K562 (cell line): ENCODE measurements at regions not wholly inside any gene's neighbourhood (a gene's known extent, or its start where the extent isn't known, plus 50 kb on each side); places are given as distances from the start of the nearest gene placed in this dataset.
"Not testable (repeated sequence)": the region's sequence is repeated elsewhere in the genome, so short reads cannot be mapped to it uniquely, and the experiment has no call there.

Experiments
- CHD2 ChIP-seq: IDR thresholded peaks from 2 replicates; pipeline ENCODE4 v1.6.1; 2011; ENCODE audit warnings: low read depth, low read length
- NBN ChIP-seq: fragments of 450-650 bp; IDR thresholded peaks from 2 replicates; pipeline ENCODE4 v1.6.1; 2016; ENCODE audit warnings: low read depth, mild to moderate bottlenecking
- TF ChIP-seq, protein P1 (sequence below): sonication (generic); formaldehyde crosslinking; IDR thresholded peaks from 2 replicates; pipeline ENCODE4 v1.8.0; 2022; ENCODE audit warnings: missing genetic modification reagents, mild to moderate bottlenecking, borderline replicate concordance

DNA sequence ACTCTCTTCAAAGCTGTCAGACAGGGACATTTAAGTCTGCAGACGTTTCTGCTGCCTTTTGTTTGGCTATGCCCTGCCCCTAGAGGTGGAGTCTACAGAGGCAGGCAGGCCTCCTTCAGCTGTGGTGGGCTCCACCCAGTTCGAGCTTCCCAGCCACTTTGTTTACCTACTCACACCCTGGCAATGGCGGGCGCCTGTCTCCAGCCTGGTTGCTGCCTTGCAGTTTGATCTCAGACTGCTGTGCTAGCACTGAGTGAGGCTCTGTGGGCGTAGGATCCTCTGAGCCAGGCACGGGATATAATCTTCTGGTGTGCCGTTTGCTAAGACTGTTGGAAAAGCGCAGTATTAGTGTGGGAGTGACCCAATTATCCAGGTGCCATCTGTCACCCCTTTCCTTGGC is 499.8 kb upstream of the IZUMO3 start:
- not testable (repeated sequence) for TF ChIP-seq NBN, CHD2
- TF ChIP-seq, protein P1, sequence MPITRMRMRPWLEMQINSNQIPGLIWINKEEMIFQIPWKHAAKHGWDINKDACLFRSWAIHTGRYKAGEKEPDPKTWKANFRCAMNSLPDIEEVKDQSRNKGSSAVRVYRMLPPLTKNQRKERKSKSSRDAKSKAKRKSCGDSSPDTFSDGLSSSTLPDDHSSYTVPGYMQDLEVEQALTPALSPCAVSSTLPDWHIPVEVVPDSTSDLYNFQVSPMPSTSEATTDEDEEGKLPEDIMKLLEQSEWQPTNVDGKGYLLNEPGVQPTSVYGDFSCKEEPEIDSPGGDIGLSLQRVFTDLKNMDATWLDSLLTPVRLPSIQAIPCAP (CRISPR knock-in tag) = not testable (repeated sequence)
